HepG2 (cell line): ENCODE measurements at regions not wholly inside any gene's neighbourhood (a gene's known extent, or its start where the extent isn't known, plus 50 kb on each side); places are given as distances from the start of the nearest gene placed in this dataset.

Experiments used
- CTCF ChIP-seq: sonication (generic); formaldehyde crosslinking; IDR thresholded peaks from 2 replicates; pipeline ENCODE4 v1.5.0; 2020; ENCODE audit warnings: mild to moderate bottlenecking, missing genetic modification reagents, moderate library complexity
- GABPA ChIP-seq, 2 experiments: IDR thresholded peaks; 2 replicates each; pipeline ENCODE4 v1.6.1; 2011 to 2016; ENCODE audit warnings: low read depth in 2 of 2, low read length in 1 of 2, missing biosample characterization in 1 of 2, missing genetic modification characterization in 1 of 2
- MLXIP ChIP-seq: sonication (generic); formaldehyde crosslinking; IDR thresholded peaks from 2 replicates; pipeline ENCODE4 v1.9.0; 2021; ENCODE audit warnings: missing genetic modification reagents, borderline replicate concordance
- NFE2L1 ChIP-seq: sonication (generic); formaldehyde crosslinking; IDR thresholded peaks from 2 replicates; pipeline ENCODE4 v1.4.0; 2020; ENCODE audit warnings: missing genetic modification reagents, mild to moderate bottlenecking, borderline replicate concordance
- NR1H2 ChIP-seq: sonication (generic); formaldehyde crosslinking; IDR thresholded peaks from 2 replicates; pipeline ENCODE4 v1.8.1; 2022; ENCODE audit warnings: low read depth, missing genetic modification reagents, borderline replicate concordance
- PAX8 ChIP-seq: sonication (generic); formaldehyde crosslinking; IDR thresholded peaks from 2 replicates; pipeline ENCODE4 v1.8.0; 2022; ENCODE audit warnings: mild to moderate bottlenecking, missing genetic modification reagents, borderline replicate concordance
- PTBP1 ChIP-seq: fragments of 200-400 bp; formaldehyde crosslinking; IDR thresholded peaks from 2 replicates; pipeline ENCODE4 v1.6.1; 2018; ENCODE audit warnings: low read length, low read depth; ENCODE audit not compliant: poor library complexity, severe bottlenecking
- SP140L ChIP-seq: sonication (generic); formaldehyde crosslinking; IDR thresholded peaks from 2 replicates; pipeline ENCODE4 v1.4.0; 2020; ENCODE audit warnings: missing genetic modification reagents, borderline replicate concordance
- ZFX ChIP-seq: sonication (generic); formaldehyde crosslinking; IDR thresholded peaks from 2 replicates; pipeline ENCODE4 v1.4.0; 2020; ENCODE audit warnings: mild to moderate bottlenecking, low read depth, missing genetic modification reagents, moderate library complexity
- ZNF180 ChIP-seq: sonication (generic); formaldehyde crosslinking; IDR thresholded peaks from 2 replicates; pipeline ENCODE4 v1.4.0; 2020; ENCODE audit warnings: low read depth, missing genetic modification reagents, borderline replicate concordance

- TF ChIP-seq CTCF (CRISPR knock-in tag) (no peak), NFE2L1 (CRISPR knock-in tag) (no peak), PAX8 (no peak), SP140L (CRISPR knock-in tag) (no peak), ZFX (CRISPR knock-in tag) (no peak), ZNF180 (CRISPR knock-in tag) (no peak), MLXIP (CRISPR knock-in tag) (no peak), GABPA (IDR thresholded peaks at IDR 0.05; ENCODE audit: low read depth, low read length) (no peak), GABPA (CRISPR knock-in tag; IDR thresholded peaks at IDR 0.05; ENCODE audit: low read depth) (no peak), NR1H2 (CRISPR knock-in tag) (no peak), PTBP1 (no peak)
Measured at GRCh38 chr6:132995432-132995831, 181.1 kb downstream of the RPS12 start.
